A549 (cell line): ENCODE measurements at regions not wholly inside any gene's neighbourhood (a gene's known extent, or its start where the extent isn't known, plus 50 kb on each side); places are given as distances from the start of the nearest gene placed in this dataset.

Source experiments
- CHD2 ChIP-seq: fragments of 150-350 bp; IDR thresholded peaks from 2 replicates; pipeline ENCODE4 v1.6.1; 2014; ENCODE audit warnings: low read length; ENCODE audit not compliant: partially characterized antibody
- HOXB5 ChIP-seq: fragments of 250-450 bp; sonication (Bioruptor Pico); IDR thresholded peaks from 2 replicates; pipeline ENCODE4 v1.5.0; 2020; ENCODE audit warnings: mild to moderate bottlenecking, moderate library complexity
- JUNB ChIP-seq: fragments of >200 bp; sonication (Bioruptor Twin); formaldehyde crosslinking; IDR thresholded peaks from 2 replicates; pipeline ENCODE4 v1.6.1; 2016
- MAFK ChIP-seq: fragments of 450-650 bp; IDR thresholded peaks from 2 replicates; pipeline ENCODE4 v1.6.1; 2014; ENCODE audit not compliant: partially characterized antibody
- SMC3 ChIP-seq: fragments of >200 bp; sonication (Bioruptor Twin); formaldehyde crosslinking; IDR thresholded peaks from 3 replicates; pipeline ENCODE4 v1.6.1; 2018; ENCODE audit warnings: inconsistent platforms
- ZC3H11A ChIP-seq: fragments of 450-650 bp; IDR thresholded peaks from 2 replicates; pipeline ENCODE4 v1.6.1; 2014; ENCODE audit warnings: antibody characterized with exemption, mild to moderate bottlenecking
- TF ChIP-seq, protein P1 (sequence below): fragments of >200 bp; sonication (Bioruptor Twin); formaldehyde crosslinking; IDR thresholded peaks from 3 replicates; pipeline ENCODE4 v1.5.1; 2016
- TF ChIP-seq, protein P2 (sequence below): IDR thresholded peaks from 2 replicates; pipeline ENCODE4 v1.6.1; 2012

DNA sequence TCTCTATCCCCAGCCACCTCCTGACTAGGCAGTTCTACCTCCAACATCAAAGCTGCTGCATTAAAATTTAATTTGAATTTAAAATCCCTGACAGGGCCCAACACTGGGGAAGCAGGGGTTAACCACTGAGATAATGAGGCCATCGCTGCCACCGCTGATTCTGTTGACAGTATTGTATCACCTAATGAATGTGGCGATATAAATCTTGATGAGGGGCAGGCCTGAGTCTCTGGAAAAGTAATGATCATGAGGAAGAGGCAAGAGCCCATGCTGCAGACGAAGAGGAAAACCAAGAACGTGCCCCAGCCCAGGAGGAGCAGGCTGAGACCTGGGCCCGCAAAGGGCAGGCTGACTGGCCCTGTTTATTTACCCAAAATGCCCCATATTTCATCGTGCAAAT, 251.4 kb upstream of the ZFHX3 start:
- TF ChIP-seq, protein P1, sequence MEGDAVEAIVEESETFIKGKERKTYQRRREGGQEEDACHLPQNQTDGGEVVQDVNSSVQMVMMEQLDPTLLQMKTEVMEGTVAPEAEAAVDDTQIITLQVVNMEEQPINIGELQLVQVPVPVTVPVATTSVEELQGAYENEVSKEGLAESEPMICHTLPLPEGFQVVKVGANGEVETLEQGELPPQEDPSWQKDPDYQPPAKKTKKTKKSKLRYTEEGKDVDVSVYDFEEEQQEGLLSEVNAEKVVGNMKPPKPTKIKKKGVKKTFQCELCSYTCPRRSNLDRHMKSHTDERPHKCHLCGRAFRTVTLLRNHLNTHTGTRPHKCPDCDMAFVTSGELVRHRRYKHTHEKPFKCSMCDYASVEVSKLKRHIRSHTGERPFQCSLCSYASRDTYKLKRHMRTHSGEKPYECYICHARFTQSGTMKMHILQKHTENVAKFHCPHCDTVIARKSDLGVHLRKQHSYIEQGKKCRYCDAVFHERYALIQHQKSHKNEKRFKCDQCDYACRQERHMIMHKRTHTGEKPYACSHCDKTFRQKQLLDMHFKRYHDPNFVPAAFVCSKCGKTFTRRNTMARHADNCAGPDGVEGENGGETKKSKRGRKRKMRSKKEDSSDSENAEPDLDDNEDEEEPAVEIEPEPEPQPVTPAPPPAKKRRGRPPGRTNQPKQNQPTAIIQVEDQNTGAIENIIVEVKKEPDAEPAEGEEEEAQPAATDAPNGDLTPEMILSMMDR, result no peak
- TF ChIP-seq CHD2, result no peak
- no peak for TF ChIP-seq SMC3
- TF ChIP-seq MAFK, result no peak
- TF ChIP-seq JUNB, result no peak
- no peak for TF ChIP-seq ZC3H11A
- TF ChIP-seq HOXB5 (CRISPR knock-in tag), result no peak
- TF ChIP-seq, protein P2, sequence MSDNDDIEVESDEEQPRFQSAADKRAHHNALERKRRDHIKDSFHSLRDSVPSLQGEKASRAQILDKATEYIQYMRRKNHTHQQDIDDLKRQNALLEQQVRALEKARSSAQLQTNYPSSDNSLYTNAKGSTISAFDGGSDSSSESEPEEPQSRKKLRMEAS, result no peak
